Hippocampal formation (tissue), 2 donors: ENCODE measurements at regions not wholly inside any gene's neighbourhood (a gene's known extent, or its start where the extent isn't known, plus 50 kb on each side); places are given as distances from the start of the nearest gene placed in this dataset.

Experiments used
- DNase-seq, 2 donors: peaks; one replicate each; lab custom pipeline; 2025; lab: John Stamatoyannopoulos, UW

GRCh38 chr11:112858289-112859023, 102.8 kb upstream of the NCAM1 start:
- no peak for DNase-seq

- DNase-seq: no peak
These were observed 101.4 kb upstream of the NCAM1 start for GRCh38 chr11:112859787-112860186.

DNA sequence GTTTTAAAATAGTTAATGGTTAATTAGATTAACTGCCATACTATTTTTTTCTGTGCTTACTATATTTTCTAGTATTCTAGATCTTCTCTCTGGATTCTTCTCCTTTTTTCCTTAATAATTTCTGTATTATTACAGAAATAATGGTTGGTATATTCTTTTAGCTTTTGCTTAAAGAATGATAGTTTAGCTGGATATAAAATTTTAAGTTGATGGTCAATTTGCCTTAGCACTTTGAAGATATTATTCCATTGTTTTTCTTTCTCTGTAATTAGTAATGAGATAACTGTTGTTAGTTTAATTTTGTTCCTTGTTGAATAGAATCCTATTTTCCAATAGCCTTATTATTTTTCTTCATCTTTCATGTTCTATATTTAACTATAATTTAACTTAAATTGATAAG, 99.9 kb upstream of the NCAM1 start:
- DNase-seq: no peak

DNA sequence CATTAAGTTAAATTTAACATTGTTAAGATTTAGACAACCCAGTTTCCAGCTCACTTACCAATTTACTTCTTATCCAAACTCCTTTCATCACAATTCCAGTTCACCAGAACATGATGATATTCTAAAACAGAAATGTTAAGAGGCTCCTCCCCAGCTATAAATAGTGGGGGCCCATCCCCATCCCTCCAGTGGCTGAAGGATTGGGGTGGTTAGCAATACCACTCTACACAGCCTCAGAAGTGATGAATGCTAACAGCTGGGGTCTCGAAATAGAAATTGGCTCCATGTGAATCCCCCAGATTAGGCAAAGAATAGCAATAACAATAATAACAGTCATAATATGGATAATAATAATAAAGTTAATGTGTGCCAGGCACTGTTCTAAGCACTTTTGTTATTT, 97.9 kb upstream of the NCAM1 start:
- no peak for DNase-seq

- no peak for DNase-seq
These were observed 96.5 kb upstream of the NCAM1 start for GRCh38 chr11:112864672-112865071.

- no peak for DNase-seq
These were observed 89.2 kb upstream of the NCAM1 start for GRCh38 chr11:112871909-112872500.

DNA sequence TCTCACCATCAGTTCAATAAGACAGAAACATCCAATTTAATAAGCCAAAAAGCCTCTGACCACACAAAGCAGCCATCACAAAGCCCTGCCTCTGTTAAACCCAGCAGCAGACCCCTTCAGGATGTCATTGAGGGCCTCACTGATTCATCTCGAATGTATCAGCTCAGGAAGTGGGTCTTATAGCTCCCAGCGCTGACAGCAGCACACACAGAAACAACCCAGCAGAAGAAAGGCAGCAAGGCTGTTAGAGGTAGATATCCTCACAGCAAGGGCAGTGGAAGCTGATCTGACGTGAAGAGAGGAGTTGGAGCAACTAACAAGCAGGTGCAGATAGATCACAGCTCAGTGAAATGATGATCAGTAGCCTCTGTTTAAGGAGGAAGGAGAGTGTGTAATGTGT, 86.2 kb upstream of the NCAM1 start:
- no peak for DNase-seq

GRCh38 chr11:112877581-112877980, 83.6 kb upstream of the NCAM1 start:
- DNase-seq: no peak

DNA sequence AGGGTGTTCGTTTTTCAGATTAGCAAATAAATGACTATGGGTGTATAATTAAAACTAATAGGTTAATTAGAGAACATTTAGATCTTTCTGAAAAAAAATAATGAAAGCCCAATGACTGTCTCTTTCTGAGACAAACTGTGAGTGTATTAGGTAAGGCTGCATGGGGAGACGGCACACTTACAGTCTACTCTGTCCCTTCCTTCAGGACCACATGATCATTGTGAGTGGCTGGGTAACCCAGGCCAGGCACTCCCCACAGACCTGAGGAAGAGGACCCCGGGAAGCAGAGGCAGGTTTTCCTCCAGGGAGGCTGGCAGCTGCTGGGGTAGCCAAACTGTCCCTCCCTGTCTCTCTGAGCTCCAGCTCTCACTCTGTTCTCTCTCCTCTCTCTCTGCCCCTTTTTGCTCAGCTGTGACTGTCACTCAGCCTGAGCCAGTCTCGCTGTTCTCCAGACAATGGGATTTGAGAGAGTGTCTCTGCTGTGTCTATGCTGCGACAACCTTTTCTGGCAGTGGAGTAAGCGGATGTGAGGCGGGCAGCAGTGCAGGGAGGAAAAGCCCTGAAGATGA, 83.1 kb upstream of the NCAM1 start:
- no peak for DNase-seq

DNA sequence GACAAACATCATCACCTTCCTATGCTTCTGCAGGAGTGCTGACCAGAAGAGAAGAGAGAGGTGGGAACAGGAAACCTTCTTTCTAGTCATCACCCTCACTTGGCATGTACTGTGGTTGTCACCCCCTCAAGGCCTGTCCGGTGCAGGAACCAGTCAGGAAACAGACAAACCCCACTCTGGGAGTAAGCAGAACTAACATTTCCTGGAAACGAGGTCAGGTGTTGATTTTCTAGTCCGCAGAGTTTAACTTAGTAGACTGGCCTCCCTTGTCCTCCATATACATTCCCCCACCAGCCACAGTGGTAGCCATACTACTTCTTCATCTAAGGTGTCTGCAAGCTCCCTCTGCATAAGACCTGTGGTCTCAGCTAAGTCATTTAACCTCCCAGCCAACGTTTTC, 80.7 kb upstream of the NCAM1 start:
- DNase-seq: no peak

DNA sequence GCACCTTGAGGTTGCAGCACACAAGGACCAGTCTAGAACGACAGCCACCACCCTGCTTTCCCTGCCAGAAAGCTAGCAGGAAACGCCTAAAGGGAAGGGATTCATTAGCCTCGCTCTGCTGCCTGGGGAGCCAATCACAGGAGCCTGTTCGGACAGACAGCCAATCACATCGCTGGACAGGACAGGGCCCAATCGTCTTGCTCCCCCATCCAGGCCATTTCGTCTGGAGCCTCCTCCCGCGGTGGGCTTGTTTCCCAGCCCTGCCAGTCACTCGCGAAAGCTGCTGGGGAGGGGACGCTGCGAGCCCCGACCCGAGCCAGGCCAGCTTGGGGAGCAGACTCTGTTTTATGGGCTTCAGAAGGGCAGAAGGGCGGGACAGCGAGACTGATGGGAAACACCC, 79.8 kb upstream of the NCAM1 start:
- DNase-seq: peak; percentile 86 to 93

GRCh38 chr11:112882494-112883381, 78.5 kb upstream of the NCAM1 start:
- DNase-seq: no peak

- no peak for DNase-seq
These were observed 77.0 kb upstream of the NCAM1 start for GRCh38 chr11:112884012-112884767.

DNA sequence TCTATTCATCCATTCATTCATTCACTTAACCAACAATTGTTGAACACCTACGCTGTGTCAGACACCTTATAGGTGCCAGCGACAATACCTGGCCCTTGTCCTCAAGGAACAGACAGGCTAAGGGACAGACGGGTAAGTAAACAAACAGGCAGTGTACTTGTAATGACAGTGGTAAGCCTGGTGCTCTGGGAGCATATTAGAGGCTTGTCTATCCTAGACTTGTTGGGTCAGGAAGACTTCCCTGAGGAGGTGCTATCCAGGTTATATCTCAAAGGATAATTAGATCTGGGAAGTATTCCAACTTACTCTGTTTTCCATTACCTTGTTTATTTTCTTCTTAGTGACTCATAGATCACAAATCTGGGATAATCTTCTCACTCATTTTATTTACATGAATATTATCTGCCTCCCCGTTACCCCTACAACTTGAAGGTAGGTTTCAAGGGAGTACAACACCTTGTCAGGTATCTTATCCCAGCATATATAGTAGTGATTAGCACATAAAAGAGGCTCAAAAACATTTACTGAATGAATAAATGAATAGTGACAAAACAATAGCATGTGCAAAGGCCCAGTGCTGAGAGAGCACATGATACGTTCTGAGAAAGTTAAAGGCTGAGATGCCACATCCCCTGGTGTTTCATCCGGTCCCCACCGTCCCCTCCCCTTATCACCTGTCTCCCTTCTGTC, 75.3 kb upstream of the NCAM1 start:
- DNase-seq: no peak

- no peak for DNase-seq
These were observed 74.5 kb upstream of the NCAM1 start for GRCh38 chr11:112886434-112887370.

DNA sequence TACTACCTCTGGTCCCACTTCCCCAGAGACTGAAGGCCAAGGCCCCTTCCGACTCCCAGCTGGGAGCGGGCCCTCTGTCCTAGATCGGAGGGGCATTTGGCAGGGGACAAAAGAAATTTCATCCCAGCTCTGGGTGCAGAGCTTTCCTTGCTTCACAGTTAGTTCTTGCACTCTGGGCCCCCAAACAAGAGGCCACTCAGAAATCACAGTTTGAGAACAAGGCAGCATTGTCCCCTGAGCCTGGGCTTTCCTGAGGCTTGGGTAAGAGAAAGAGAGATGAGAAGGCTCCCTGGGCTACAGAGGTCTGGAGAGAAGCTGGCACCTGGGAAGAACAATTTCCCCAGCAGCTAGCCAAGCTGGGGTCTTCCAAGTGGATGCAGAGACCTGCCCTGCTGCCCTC, 71.8 kb upstream of the NCAM1 start:
- DNase-seq: peak; percentile 67 to 69

DNA sequence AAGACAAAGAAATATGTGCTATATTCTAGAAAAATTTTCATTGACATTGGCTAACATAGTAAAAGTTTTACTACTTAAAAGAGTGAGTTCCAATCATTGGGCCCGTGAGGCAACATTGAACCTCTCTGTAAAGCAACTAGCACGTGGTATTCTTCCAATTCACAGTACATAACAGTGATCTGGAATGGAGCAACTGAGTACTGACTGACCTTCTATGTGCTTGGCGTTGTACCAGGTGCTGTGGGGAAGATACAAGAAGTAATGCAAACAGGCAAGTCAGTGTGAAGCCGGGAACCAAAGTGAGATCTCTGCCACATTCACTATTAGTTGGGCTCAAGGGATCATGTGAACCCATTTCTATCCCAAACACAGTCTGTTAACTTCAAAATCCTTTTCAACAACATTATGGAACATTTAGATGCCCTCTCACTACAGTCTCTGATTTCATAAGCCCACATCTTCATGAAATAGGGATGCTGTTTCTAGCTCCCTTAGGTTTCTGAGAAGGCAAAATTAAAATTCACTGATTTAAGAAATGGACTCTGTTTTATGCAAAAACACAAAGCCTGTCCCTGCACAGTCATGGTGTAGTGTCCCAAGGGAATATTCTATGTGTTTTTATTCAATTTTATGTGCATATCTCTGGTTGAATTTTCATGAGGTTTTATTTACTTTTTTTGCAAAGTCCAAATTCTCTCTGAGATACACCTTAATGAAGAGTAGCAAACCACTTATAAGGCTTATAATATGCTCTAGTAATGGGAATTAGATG, 61.8 kb upstream of the NCAM1 start:
- no peak for DNase-seq

GRCh38 chr11:112901924-112902323, 59.3 kb upstream of the NCAM1 start:
- DNase-seq: no peak

- DNase-seq: peak in 1 of 2 donors; percentile 43
These were observed 58.7 kb upstream of the NCAM1 start for GRCh38 chr11:112902361-112903011.
